ENCODE measurements at regions not wholly inside any gene's neighbourhood (a gene's known extent, or its start where the extent isn't known, plus 50 kb on each side); places are given as distances from the start of the nearest gene placed in this dataset.

- no peak for TF ChIP-seq CTCF (conservative IDR thresholded peaks at IDR 0.05; ENCODE audit: low read depth in 2 of 2)
- no peak for TF ChIP-seq NANOG (IDR thresholded peaks at IDR 0.05; ENCODE audit: borderline replicate concordance)
- no peak for TF ChIP-seq EZH2phosphoT487 (IDR thresholded peaks at IDR 0.05; ENCODE audit: unreplicated experiment)
- no peak for TF ChIP-seq EZH2 (IDR thresholded peaks at IDR 0.05; ENCODE audit: low read depth, unreplicated experiment)
- TF ChIP-seq REST (IDR thresholded peaks at IDR 0.05; ENCODE audit: unreplicated experiment), result no peak
- TF ChIP-seq JUNB (IDR thresholded peaks at IDR 0.05; ENCODE audit: unreplicated experiment), result no peak
- no peak for TF ChIP-seq ETS1 (IDR thresholded peaks at IDR 0.05)
- TF ChIP-seq POLR2AphosphoS5 (IDR thresholded peaks at IDR 0.05; ENCODE audit: low read depth), result no peak
- TF ChIP-seq CREB1 (CRISPR knock-in tag; IDR thresholded peaks at IDR 0.05; ENCODE audit: low read depth), result no peak
- TF ChIP-seq ZNF331 (CRISPR knock-in tag; IDR thresholded peaks at IDR 0.05; ENCODE audit: low read depth), result no peak
- TF ChIP-seq STAT1 (IDR thresholded peaks at IDR 0.05; ENCODE audit: unreplicated experiment), result no peak
- no peak for TF ChIP-seq ZNF462 (CRISPR knock-in tag; IDR thresholded peaks at IDR 0.05)
Observed at GRCh38 chr13:83613524-83613923, 268.8 kb downstream of the SLITRK1 start.
